ENCODE measurements at regions not wholly inside any gene's neighbourhood (a gene's known extent, or its start where the extent isn't known, plus 50 kb on each side); places are given as distances from the start of the nearest gene placed in this dataset.
A peak's percentile ranks its signal among the peaks of the same experiment; 100 is the strongest.

DNA sequence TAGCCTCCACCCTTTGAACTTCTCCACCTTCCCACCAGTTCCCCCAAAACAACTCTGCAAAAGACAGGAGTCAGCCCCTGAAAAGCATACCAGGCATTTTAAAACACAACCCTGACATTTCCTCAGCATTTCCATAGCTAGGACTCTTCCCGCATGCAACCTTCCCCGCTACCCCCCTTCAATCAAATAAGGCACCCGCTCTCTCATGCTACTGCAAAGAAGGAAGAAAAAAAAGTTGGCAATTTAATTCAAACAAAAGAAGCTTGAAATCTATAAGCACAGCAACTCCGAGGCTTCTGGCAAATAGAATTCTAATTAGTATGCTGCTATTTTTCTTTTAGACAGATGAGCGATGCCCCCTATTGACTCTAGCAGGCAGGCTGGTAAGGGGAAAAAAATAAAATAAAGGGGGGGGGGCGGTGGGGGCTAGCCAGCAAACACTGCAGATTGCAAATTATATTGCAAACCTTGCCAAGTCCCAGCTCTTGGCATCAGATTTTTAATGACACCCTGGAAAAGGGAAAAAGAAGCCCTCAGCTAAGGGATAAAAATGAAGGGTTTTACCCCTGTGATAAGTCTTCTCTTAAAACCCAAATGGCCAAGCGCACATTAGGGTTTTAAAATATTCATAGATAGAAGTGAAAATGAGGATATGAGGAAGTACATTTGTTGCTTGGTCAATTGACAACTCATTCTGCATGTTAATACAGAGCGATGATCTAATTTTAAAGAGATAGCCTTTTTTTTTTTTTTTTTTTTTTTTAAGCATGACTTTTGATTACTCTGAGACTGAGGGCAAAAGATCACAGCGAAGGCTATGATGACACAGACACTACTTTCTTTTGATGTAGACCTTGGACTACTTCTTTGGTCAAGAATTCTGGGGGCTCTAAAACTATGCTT, 255.2 kb downstream of the NR2F2 start:
- H3K4me1 ChIP-seq (ENCODE audit: control insufficient read depth, extremely low read depth, insufficient read depth, low read length), result no peaks in the 10 kb centered on the region
- H3K9ac ChIP-seq (ENCODE audit: control insufficient read depth, extremely low read depth, insufficient read depth, low read length), result no peak overlapping the region
- H4K20me1 ChIP-seq (ENCODE audit: control insufficient read depth, extremely low read depth, insufficient read depth, low read length), result no peaks in the 10 kb centered on the region
- H3K9me3 ChIP-seq (ENCODE audit: control insufficient read depth, low read depth, low read length), result no peaks in the 10 kb centered on the region
- H3K79me2 ChIP-seq (ENCODE audit: control insufficient read depth, insufficient read depth, low read length), result no peaks in the 10 kb centered on the region
- no peak overlapping the region for H2AFZ ChIP-seq (ENCODE audit: control insufficient read depth, low read length)
- TF ChIP-seq EZH2 (IDR thresholded peaks at IDR 0.05; ENCODE audit: low read length) (no peak), CTCF (optimal IDR thresholded peaks at IDR 0.05 in 1 of 3, IDR thresholded peaks at IDR 0.05 in 1 of 3, conservative IDR thresholded peaks at IDR 0.05 in 1 of 3; ENCODE audit: extremely low read depth in 1 of 3, insufficient read depth in 2 of 3, low read length in 3 of 3) (peak in 1 of 3 experiments; percentile 4)
- H3K4me3 ChIP-seq (ENCODE audit: control insufficient read depth in 2 of 3, extremely low read depth in 1 of 3, insufficient read depth in 2 of 3, low read depth in 1 of 3, low read length in 3 of 3), result no peak overlapping the region
- H3K36me3 ChIP-seq (ENCODE audit: control insufficient read depth in 2 of 2, extremely low read depth in 1 of 2, insufficient read depth in 2 of 2, low read length in 2 of 2), result no peaks in the 10 kb centered on the region
- H3K27me3 ChIP-seq (ENCODE audit: control insufficient read depth, extremely low read depth, insufficient read depth, low read length), result no peaks in the 10 kb centered on the region
- no peak overlapping the region for H3K4me2 ChIP-seq (ENCODE audit: control insufficient read depth, extremely low read depth, insufficient read depth, low read depth, low read length)
- H3K27ac ChIP-seq (ENCODE audit: control insufficient read depth, insufficient read depth, low read length), result no peak overlapping the region
- FAIRE-seq (no peak), DNase-seq (ENCODE audit: low read depth, low spot score) (no peak)
- dilution Hi-C loops (cut with MboI; ENCODE audit: extremely low pct_ligation_motif_present, low sequenced_read_pairs), result no loop called here
- no peaks in the 10 kb centered on the region for H3K9me1 ChIP-seq (ENCODE audit: control insufficient read depth, extremely low read depth, insufficient read depth, low read length)

DNA sequence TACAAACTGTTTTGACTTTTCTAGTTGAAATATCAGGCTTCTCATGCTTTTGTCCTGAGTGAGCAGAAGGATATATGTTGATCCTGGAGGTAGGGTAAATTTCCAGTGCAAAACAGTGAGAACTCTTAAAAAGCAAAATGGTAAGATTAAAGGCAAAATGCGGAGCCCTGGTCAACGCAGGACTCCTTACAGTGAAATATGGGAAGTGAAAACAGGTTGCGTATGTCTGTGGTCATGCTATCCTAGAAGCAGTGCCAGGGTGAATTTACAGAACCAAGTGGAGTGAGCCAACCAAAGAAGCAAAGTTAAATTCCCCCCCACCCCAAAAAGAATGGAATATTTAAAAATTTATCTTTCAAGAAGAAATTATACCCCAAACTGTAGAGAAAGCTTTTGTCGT, 256.4 kb downstream of the NR2F2 start:
- Histone ChIP-seq H2AFZ (ENCODE audit: control insufficient read depth, low read length) (no peak overlapping the region), H3K79me2 (ENCODE audit: control insufficient read depth, insufficient read depth, low read length) (no peaks in the 10 kb centered on the region), H4K20me1 (ENCODE audit: control insufficient read depth, extremely low read depth, insufficient read depth, low read length) (no peaks in the 10 kb centered on the region), H3K4me1 (ENCODE audit: control insufficient read depth, extremely low read depth, insufficient read depth, low read length) (no peaks in the 10 kb centered on the region), H3K9me1 (ENCODE audit: control insufficient read depth, extremely low read depth, insufficient read depth, low read length) (no peaks in the 10 kb centered on the region), H3K9ac (ENCODE audit: control insufficient read depth, extremely low read depth, insufficient read depth, low read length) (no peak overlapping the region), H3K4me3 (ENCODE audit: control insufficient read depth in 2 of 3, extremely low read depth in 1 of 3, insufficient read depth in 2 of 3, low read depth in 1 of 3, low read length in 3 of 3) (no peak overlapping the region), H3K27me3 (ENCODE audit: control insufficient read depth, extremely low read depth, insufficient read depth, low read length) (no peaks in the 10 kb centered on the region), H3K36me3 (ENCODE audit: control insufficient read depth in 2 of 2, extremely low read depth in 1 of 2, insufficient read depth in 2 of 2, low read length in 2 of 2) (no peaks in the 10 kb centered on the region), H3K4me2 (ENCODE audit: control insufficient read depth, extremely low read depth, insufficient read depth, low read depth, low read length) (no peak overlapping the region), H3K9me3 (ENCODE audit: control insufficient read depth, low read depth, low read length) (no peaks in the 10 kb centered on the region), H3K27ac (ENCODE audit: control insufficient read depth, insufficient read depth, low read length) (no peak overlapping the region)
- FAIRE-seq, result no peak
- TF ChIP-seq EZH2 (IDR thresholded peaks at IDR 0.05; ENCODE audit: low read length) (no peak), CTCF (optimal IDR thresholded peaks at IDR 0.05 in 1 of 3, IDR thresholded peaks at IDR 0.05 in 1 of 3, conservative IDR thresholded peaks at IDR 0.05 in 1 of 3; ENCODE audit: extremely low read depth in 1 of 3, insufficient read depth in 2 of 3, low read length in 3 of 3) (no peak)
- dilution Hi-C loops (cut with MboI; ENCODE audit: extremely low pct_ligation_motif_present, low sequenced_read_pairs), result no loop called here
- no peak for DNase-seq (ENCODE audit: low read depth, low spot score)
